Activated naive CD4-positive, alpha-beta T cell treated with anti-CD3 and anti-CD28 coated beads, Interleukin-2, amount 50 U/mL, for 24 hours (primary cell): ENCODE measurements at regions not wholly inside any gene's neighbourhood (a gene's known extent, or its start where the extent isn't known, plus 50 kb on each side); places are given as distances from the start of the nearest gene placed in this dataset.

Source experiments
- H3K27ac Mint-ChIP-seq: one replicate; pipeline ENCODE4 v1.8.0; 2021; ENCODE audit warnings: mild to moderate bottlenecking, mixed read lengths
- H3K27me3 Mint-ChIP-seq: one replicate; pipeline ENCODE4 v1.8.0; 2021; ENCODE audit warnings: mixed read lengths
- H3K36me3 Mint-ChIP-seq: one replicate; pipeline ENCODE4 v1.8.0; 2021; ENCODE audit warnings: mixed read lengths
- H3K4me1 Mint-ChIP-seq: one replicate; pipeline ENCODE4 v1.8.0; 2021; ENCODE audit warnings: mixed read lengths
- H3K4me3 Mint-ChIP-seq: one replicate; pipeline ENCODE4 v1.8.0; 2021; ENCODE audit warnings: mild to moderate bottlenecking, mixed read lengths
- H3K9me3 Mint-ChIP-seq: one replicate; pipeline ENCODE4 v1.8.0; 2021; ENCODE audit warnings: mixed read lengths

DNA sequence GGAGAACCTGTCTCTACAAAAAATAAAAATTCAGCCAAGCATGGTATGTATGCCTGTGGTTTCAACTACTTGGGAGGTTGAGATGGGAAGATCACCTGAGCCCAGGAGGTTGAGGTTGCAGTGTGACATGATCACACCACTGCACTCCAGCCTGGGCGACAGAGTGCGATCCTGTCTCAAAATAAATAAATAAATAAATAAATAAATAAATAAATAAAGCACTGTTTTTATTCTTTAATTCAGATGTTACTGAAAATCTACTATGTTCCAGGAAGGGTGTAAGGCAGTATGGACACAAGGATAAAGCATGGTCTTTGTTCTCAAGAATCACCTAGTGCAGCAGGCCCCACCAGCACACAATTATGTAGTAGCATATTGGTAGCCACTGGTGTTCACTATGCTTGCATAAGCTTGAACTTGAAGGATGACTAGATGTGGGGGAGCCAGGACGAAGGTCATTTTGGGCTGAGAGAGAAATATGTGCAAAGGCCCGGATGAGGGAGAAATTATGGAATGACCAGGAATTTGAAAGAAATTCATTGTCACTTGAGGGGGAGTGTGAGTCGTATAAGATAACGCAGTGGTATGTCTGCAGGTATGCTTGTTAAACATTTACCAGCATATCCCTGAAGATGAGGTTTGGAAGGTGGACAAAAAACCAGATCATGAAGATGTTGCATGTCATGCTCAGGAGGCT is 70.2 kb upstream of the CD180 start:
- H3K27me3 Mint-ChIP-seq: no peaks in the 10 kb centered on the region

DNA sequence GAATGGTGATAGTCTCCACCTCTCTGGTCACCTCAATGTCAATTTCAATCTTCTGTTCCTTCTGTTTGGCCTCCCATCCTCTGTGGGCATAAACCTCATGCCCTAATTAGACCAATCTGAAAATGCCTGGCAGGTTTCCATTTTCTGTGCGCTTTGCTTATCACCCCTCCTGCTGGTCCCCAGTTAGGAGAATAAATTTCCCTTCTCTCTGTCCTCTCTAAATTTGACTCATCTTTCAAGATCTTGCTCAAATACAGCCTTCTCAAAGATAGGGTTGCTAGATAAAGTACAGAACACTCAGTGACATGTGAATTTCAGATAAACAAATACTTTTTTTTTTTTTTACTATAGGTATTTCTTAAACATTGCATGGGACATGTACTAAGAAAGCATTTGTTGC is 69.4 kb upstream of the CD180 start:
- Mint-ChIP-seq H3K9me3 (no peaks in the 10 kb centered on the region), H3K27me3 (no peaks in the 10 kb centered on the region)

More for the DNA sequence above, 70.2 kb upstream of the CD180 start:
- Mint-ChIP-seq H3K4me1 (no peaks in the 10 kb centered on the region), H3K36me3 (peaks cover 3% of the 10 kb centered on the region), H3K9me3 (no peaks in the 10 kb centered on the region), H3K4me3 (no peak overlapping the region), H3K27ac (no peak overlapping the region)

DNA sequence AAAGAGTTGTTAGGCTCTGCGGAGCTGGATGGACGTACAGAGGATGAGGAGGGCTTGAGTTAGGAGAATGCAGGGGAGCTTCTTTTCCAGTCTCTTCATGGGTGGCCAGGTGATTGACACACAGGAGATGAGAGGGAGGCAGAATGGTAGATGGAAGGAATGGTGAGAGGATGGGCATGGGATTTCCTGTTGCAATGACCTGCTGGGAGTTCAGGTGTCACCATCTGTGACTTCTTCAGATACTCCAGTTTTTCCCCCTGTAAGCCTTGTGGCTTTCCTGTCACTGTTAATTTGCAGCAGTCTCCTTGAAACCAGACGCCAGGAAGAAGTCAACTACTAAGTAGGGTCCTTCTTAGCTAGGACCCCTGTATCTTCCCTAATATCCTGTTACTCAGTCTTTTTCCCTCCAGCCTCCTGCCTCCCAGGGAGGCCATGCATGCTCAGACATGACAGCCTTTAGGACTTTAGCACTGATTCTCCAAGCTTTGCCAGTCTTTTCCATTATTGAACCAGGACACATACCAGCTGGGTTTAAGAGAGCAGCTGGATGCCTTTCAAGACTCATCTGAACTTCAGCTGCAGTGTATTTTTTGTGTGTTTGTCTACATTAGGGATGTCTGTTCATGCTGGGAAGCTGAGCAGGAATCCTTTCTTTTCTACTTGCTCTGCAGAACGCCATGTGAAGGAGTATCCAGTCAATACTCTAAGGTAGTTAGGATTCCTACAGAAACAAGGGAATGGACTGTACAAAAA is 67.2 kb upstream of the CD180 start:
- no peaks in the 10 kb centered on the region for H3K4me1 Mint-ChIP-seq
- no peaks in the 10 kb centered on the region for H3K27me3 Mint-ChIP-seq
- H3K4me3 Mint-ChIP-seq: no peak overlapping the region
- no peak overlapping the region for H3K27ac Mint-ChIP-seq
- H3K9me3 Mint-ChIP-seq: no peaks in the 10 kb centered on the region
- peaks cover 1% of the 10 kb centered on the region for H3K36me3 Mint-ChIP-seq

More for the DNA sequence above, 69.4 kb upstream of the CD180 start:
- Mint-ChIP-seq H3K36me3 (peaks cover 1% of the 10 kb centered on the region), H3K4me3 (no peak overlapping the region), H3K4me1 (no peaks in the 10 kb centered on the region), H3K27ac (no peak overlapping the region)

DNA sequence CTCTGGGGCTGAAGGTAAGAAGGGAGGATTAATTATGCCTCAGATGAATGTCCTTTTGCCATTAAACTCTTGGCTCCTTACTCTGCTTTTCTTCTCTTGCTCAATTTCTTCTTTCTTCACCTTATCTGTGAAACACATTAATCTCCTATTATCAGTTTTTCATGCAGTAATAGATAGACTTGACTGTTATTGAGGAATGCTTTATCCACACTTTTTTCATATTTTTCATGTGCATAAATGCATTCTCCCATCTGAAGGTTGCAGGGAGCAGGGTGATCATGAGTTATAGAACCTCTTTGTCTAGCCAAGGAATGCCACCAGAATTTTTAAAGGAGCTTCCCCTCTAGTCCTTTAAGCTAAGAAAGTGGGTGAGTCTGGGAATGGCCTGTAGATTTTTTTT is 66.4 kb upstream of the CD180 start:
- H3K4me3 Mint-ChIP-seq: no peak overlapping the region
- peaks cover 1% of the 10 kb centered on the region for H3K36me3 Mint-ChIP-seq
- H3K27ac Mint-ChIP-seq: no peak overlapping the region
- no peaks in the 10 kb centered on the region for H3K27me3 Mint-ChIP-seq
- no peaks in the 10 kb centered on the region for H3K4me1 Mint-ChIP-seq
- no peaks in the 10 kb centered on the region for H3K9me3 Mint-ChIP-seq

DNA sequence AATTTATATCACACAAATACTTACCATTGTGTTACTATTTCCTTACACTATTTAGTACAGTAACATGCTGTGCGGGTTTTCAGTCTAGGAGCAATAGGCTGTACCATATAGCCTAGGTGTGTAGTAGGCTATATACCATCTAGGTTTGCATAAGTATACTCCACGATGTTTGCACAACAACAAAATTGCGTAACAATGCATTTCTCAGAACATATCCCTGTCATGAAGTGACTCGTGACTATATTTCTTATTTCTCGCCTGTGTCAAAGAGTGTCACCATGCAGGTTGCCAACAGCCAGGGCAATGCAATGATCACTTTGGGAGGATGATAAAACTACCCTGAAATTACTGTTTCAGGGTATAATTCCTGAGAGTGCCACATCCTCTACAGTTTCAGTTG is 65.6 kb upstream of the CD180 start:
- H3K27ac Mint-ChIP-seq: no peak overlapping the region
- H3K9me3 Mint-ChIP-seq: no peaks in the 10 kb centered on the region
- H3K4me1 Mint-ChIP-seq: no peaks in the 10 kb centered on the region
- H3K4me3 Mint-ChIP-seq: no peak overlapping the region
- H3K36me3 Mint-ChIP-seq: peaks cover 1% of the 10 kb centered on the region
- no peaks in the 10 kb centered on the region for H3K27me3 Mint-ChIP-seq

DNA sequence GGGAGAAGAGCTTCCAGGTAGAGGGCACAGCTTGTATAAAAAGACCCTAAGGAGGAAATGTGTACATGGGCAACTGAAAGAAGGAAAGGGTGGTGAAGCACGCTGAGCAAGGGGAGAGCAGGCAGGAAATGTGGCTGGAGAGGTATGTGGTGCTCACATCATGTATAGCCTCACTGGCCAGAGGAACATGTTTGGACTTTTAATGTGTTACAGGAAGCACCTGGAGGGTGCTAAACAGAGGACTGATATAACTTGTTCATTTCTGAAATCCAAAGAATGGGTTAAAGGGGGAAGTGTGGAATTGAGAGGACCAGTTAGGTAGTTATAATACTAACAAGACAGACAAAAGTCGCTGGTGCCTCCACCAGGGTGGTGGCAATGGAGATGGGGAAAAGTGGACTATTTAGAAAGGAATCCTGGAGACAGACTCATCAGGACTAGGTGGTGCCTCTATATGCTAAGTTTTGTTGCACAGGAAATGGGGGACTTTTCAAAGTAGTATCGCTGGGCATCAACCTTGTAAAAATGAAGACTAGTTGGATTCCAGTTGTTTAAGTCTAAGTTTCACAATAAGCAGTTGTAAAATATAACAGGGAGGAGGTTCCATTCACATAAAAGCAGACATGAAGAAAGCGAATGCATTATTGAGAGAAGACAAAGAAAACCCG is 63.1 kb upstream of the CD180 start:
- H3K4me3 Mint-ChIP-seq: no peak overlapping the region

DNA sequence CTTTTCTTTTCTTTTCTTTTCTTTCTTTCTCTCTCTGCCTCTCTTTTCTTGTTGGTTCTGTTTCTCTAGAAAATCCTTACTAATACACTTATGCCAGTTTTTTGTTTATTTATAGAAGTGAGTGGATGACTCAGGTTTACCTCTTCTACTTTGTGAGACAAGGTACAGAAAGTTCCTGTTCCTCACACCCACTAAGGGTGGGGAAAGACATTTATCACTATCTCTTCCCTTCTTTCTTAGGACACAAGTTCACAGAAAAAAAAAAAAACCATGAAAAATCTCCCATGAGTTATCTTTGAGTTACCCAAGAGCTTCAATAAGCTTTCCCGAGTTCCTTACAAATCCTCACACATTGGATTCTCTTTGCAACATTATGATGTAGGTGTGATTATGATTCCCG is 60.9 kb upstream of the CD180 start:
- Mint-ChIP-seq H3K27ac (no peak overlapping the region), H3K4me3 (no peak overlapping the region), H3K27me3 (no peaks in the 10 kb centered on the region), H3K36me3 (no peaks in the 10 kb centered on the region), H3K4me1 (no peaks in the 10 kb centered on the region), H3K9me3 (no peaks in the 10 kb centered on the region)

More for the DNA sequence above, 63.1 kb upstream of the CD180 start:
- Mint-ChIP-seq H3K36me3 (peaks cover 1% of the 10 kb centered on the region), H3K9me3 (no peaks in the 10 kb centered on the region), H3K27ac (no peak overlapping the region), H3K27me3 (no peaks in the 10 kb centered on the region), H3K4me1 (no peaks in the 10 kb centered on the region)

DNA sequence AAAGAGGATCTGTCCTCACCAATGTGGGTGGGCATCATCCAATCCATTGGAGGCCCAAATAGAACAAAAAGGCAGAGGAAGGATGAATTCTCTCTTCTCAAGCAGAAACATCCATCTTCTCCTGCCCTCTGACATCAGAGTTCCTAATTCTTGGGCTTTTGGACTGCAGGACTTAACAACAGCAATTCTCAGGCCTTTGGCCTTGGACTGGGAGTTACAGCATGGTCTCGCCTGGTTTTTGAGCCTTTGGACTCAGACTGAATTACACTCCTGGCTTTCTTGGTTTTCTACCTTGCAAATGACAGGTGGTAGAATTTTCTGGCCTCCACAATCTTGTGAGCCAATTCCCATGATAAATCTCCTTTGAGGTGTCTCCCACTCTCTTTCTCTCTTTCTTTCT is 60.5 kb upstream of the CD180 start:
- Mint-ChIP-seq H3K36me3 (no peaks in the 10 kb centered on the region), H3K4me1 (no peaks in the 10 kb centered on the region), H3K9me3 (no peaks in the 10 kb centered on the region), H3K4me3 (no peak overlapping the region), H3K27me3 (no peaks in the 10 kb centered on the region), H3K27ac (no peak overlapping the region)

DNA sequence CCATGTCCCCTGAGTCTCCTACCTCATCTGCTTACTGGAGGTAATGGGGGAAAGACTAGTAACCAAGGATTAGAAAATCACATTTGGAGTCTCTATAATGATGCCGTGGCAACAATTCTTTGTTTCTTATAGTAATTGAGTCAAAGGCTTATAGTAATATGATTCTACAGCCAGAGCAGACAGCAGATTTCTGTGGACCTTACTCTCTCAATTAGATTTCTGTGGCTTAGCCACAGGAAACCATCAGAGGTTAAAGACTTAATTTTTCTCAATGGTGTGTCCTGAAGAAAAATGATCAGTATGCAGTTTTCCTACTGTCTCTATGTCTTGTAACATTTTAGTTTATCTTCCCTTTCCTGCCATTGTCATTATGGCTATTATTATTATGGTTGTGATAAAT is 59.3 kb upstream of the CD180 start:
- H3K9me3 Mint-ChIP-seq: no peaks in the 10 kb centered on the region
- no peaks in the 10 kb centered on the region for H3K27me3 Mint-ChIP-seq
- H3K4me3 Mint-ChIP-seq: no peak overlapping the region
- H3K27ac Mint-ChIP-seq: no peak overlapping the region
- H3K36me3 Mint-ChIP-seq: no peaks in the 10 kb centered on the region
- H3K4me1 Mint-ChIP-seq: no peaks in the 10 kb centered on the region

DNA sequence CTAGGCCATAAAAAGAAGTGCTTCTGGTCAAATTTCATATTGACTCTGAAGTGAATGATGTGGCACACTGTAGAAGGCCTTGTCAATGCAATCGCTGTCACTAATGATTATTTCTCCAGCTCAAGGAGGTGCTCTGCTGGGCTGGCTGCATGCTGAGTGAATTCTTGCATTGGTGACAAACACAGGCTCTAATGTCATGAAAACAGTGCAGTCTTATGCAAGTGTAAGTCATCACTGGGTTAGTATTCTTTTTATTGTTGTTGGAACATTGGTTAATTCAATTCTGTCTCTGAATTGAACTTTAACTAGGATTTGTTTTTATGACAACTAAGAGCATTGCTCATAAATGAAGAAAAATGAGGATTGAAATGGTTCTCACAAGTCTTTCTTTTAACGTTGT is 57.3 kb upstream of the CD180 start:
- peaks cover under 1% of the 10 kb centered on the region for H3K4me1 Mint-ChIP-seq
- no peaks in the 10 kb centered on the region for H3K36me3 Mint-ChIP-seq
- no peak overlapping the region for H3K4me3 Mint-ChIP-seq
- no peaks in the 10 kb centered on the region for H3K9me3 Mint-ChIP-seq
- no peaks in the 10 kb centered on the region for H3K27me3 Mint-ChIP-seq
- H3K27ac Mint-ChIP-seq: no peak overlapping the region

DNA sequence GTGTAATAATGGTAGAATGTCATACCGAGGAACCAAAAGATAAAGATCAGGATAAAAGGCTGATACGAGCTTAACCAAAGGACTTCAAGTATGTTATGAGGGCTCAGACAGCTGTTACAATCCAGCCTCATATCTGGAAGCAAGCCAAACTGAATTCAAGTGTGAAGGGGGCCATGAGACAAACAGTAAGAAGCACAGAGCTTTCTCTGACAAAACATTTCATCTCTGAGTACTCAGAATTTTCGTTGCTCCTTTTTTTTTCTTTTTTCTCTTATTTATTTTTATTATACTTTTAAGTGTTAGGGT is 52.9 kb upstream of the CD180 start:
- Mint-ChIP-seq H3K36me3 (no peaks in the 10 kb centered on the region), H3K4me3 (no peak overlapping the region), H3K4me1 (peaks cover 14% of the 10 kb centered on the region), H3K27me3 (no peaks in the 10 kb centered on the region), H3K9me3 (no peaks in the 10 kb centered on the region), H3K27ac (no peak overlapping the region)

DNA sequence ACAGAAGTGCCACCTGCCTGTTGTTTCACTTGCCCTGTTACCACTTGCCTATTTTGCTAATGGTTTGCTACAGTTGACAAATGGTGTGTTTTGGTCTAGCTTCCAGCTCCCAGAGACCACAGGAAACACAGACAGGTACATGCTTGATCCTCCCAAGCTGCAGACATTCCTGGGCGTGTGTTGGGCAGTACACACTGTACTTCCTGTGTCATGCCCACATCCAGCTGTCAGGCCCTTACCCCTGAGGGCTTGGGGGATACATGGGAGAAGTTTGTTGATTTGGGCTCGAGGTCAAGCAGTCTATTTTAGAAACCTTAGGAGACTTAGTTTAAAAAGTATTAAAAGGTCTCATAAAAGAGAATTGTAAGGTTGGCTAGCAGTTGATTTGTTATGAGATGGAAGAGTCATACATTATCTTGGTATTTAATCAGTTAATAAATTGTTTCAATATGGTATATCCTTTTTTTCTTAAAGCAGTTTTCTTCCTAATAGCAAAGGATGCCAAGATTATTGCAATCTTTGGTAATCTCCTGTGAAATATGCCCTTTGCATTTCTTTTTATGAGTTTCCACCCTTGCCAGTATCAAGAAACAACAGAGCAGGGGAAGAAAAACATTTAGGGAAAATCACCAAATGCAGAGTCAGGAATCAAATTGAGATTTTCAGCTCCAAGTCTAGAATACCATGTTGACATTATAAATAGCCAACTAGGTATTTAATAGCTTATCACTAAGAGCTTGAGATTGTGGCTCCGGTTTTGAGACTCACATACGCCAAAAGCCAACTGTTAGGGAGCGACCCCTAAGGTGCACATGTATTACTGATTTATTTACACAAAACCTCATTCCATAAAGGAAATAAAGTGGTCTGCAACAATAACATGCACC is 52.3 kb upstream of the CD180 start:
- Mint-ChIP-seq H3K36me3 (no peaks in the 10 kb centered on the region), H3K9me3 (no peaks in the 10 kb centered on the region), H3K27ac (no peak overlapping the region), H3K27me3 (no peaks in the 10 kb centered on the region), H3K4me3 (no peak overlapping the region), H3K4me1 (peaks cover 14% of the 10 kb centered on the region)

DNA sequence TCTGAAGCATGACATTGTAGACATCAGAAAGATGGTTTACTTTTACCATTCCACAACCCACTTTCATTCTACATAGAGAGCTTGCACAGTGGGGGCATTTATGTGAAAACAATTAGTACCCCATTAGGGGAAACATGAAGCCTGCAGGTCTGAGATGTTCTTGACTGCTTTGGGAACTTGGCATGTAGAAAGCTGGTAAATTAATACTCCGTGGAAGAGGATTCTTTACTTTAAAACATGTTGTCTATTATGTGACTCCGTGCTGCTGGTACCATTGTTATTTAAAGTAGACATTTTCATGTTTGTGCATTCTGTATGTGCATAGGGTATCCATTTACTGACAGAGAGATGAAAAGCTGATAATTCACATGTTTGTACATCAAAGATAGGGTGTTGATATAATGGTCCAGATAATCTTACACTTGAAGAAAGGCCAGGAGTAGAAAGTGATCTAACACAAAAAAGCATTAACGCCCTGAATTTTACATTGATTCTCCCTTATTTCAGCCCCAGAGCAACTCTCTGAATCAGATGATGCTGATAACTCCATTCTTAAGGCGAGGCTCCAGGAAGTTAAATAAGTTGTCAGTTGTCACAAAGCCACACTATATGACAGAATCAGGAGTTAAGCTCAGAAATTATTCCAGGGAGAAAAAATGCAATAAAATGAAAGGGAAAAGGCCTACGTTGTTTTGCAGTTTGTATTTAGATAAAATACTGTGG is 50.1 kb upstream of the CD180 start:
- Mint-ChIP-seq H3K9me3 (no peaks in the 10 kb centered on the region), H3K4me1 (peaks cover 14% of the 10 kb centered on the region), H3K27ac (no peak overlapping the region), H3K36me3 (no peaks in the 10 kb centered on the region), H3K27me3 (no peaks in the 10 kb centered on the region), H3K4me3 (no peak overlapping the region)
